ENCODE measurements at regions not wholly inside any gene's neighbourhood (a gene's known extent, or its start where the extent isn't known, plus 50 kb on each side); places are given as distances from the start of the nearest gene placed in this dataset.
"Not testable (repeated sequence)": the region's sequence is repeated elsewhere in the genome, so short reads cannot be mapped to it uniquely, and the experiment has no call there.

DNA sequence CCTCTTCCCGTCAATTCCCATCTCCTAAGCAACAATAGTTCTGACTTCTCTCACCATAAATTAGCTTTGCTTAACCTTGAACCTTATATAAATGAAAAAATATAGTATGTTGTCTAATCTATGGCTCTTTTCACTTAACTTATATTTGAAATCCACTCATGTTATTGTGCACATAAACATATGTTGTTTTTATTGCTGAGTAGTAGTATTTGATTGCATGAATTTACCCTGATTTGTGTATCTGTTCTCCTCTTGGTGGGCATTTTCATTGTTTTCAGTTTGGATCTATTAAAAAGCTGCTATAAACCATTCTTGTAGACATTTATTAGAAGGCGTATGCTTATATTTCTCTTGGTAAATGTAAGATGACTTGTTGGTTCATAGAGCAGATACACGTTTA is 874.3 kb upstream of the ZEB2 start:
- no peak for DNase-seq

DNA sequence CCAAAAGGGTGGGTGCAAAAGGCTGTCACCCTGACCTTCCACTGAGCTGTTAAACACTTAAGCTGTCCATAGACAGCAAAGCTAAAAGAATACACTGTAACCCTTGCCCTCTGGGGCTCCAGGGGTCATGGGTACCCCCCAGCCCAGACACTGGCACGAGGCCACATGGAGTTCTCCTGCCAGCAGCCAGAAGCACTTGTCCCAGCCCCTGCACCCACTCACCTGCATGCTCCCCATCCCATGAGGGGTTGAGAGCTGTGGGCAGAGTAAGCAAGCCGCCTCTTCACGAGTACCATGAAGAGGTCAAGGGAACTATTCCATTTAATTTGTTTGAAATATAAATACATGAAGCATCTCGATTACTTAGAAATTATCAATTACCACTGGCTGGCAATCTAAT is 867.1 kb upstream of the ZEB2 start:
- no peak for DNase-seq

DNA sequence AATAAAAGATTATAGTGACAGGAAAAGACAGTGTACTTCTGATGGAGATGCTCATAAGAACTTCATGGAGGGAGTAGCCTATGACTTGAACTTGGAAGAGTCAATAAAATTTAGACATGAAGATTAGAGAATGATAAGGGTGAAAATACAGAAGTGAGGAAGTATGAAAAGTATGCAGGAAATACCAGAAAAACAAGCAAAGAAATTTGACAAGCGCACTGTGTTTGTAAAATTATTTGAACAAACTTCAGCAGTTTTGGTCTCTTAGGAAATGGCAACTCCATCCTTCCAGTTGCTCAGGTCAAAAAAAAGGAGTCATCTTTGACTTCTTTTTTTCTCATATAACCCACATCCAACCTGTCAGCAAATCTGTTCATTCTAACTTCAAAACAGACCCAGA is 864.0 kb upstream of the ZEB2 start:
- no peak for DNase-seq

DNA sequence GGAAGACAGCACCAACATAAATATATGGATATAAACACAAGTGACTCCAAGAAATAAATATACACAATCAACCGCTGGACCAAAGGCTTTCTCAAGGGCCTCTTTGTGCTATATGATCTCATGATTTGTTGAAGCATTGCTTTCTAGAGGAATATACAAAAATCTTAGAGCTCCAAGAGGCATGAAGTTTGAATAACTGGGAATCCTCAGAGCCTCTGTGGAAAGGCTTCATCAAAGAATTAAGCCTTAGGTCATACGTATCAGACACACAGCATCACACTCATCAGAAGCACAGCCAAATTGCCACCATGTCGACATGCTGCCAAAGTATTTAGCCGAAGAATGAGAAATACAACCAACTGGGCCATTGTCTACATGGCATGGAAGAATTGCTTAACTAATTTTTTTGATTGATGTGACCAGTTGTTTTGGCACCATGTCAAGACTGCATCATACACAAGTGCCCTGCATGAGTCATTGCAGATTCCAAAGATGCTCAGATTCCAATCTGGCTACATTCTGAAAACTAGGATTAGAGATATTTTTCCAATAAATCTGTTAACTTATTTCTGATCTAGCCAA is 860.6 kb upstream of the ZEB2 start:
- peak; percentile 70 for DNase-seq

DNA sequence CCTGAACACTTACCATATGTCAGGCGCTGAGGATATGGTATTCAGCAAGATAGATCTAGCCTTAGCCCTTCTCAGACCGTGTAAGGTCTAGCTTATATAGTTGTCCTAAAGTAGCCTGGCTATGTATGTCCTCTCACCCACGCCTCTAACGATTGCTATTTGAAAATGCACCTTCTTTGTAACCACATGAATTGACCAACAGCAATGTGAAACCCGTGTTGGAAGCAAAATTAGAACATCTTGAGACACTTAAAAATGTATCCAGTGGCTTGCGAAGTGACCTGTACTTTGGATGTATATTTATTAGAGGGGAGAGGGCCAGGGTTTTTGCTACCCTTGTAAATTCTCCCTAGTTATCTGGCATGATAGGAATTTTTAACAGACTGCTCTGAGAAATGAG is 860.0 kb upstream of the ZEB2 start:
- no peak for DNase-seq

DNA sequence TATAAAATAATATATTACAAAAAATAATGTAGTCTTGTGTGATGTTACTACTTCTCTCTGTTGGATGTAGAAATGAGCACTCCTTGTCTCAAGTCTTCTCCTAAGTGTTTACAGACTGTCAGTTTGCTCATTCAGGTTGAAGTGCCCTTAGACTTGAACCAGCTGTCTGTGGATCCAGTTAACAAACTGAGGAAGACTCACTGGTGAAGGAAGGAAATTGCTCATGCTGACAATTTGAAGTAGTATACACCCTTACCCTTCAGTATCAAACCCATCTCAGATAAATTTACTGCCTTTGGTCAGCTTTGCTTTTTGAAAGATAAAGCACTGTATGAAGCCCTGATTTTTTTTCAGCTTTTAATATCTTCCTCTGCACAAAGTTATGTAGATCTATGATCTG is 854.2 kb upstream of the ZEB2 start:
- no peak for DNase-seq

DNA sequence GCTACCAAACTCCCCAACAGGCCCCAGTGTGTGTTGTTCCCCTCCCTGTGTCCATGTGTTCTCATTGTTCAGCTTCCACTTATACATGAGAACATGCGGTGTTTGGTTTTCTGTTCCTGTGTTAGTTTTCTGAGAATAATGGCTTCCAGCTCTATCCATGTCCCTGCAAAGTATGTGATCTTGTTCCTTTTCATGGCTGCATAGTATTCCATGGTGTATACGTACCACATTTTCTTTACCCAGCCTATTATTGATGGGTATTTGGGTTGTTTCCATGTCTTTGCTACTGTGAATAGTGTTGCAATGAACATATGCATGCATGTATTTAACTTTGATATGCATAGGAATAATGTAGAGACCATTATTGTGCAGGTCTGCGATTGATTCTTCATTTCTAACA is 847.4 kb upstream of the ZEB2 start:
- not testable (repeated sequence) for DNase-seq

DNA sequence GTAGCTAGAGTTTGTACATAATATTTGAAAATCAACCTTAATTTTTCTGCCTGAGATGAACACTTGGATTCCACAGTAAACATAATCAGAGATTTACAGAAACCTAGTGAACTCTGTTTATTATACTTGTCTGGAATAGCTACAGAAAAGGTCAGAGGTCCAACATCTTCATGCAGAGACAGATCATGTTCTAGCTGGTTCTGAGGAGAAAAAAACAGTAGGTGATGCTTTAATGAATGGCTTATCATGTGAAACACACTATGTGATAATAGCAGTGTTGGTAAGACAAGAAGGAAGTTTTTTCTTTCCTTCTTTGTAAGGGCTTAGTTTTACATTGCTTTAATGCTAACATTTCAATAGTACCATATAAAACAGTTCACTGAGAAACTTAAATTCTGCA is 846.4 kb upstream of the ZEB2 start:
- no peak for DNase-seq

DNA sequence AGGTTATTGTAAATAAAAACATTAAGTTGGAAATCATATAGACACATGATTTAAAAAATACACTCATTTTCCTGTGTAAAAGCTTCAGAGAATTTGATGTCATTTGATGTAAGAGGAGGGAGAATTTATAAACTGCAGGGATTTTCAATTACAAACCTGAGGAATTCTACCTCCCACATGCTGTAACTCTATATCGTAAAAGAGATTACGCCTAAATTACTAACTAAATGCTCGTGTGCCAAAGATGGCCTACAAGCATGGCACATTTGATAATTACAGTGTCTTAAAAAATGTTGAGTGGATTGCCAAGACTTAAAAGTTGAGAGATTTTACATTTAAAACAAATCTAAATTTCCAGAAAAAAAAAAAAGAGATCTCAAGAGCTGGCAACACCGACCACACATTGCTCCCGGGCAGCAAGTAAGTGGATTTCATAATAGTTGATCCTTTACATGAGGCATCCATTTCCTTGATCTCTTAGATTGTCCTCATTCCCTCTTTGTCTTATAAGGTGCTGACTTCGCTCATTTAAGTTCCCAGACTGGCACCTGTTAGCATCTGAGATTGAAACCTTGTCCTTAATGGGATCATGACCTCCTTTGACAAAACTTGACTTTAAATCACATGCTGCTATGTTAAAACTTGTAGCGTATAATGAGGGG is 840.3 kb upstream of the ZEB2 start:
- no peak for DNase-seq

DNA sequence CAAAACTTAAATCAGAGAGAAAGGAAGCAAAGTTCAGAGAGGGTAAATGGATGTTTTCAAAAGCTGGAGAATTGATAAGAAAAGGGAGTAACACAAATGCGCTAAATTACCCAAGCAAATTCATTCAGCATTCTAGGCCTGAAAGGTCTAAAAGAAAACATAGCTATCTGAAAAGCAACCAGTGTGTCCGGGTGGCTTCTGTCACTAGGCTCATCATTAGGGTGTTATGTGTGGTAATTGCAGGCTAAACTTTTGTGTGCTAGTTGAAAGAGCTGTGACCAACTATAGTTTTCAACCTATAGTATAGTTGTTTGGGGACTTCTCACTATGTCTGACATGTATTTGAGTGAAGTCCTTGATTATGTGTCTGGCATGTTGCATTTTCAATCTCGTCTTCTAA is 839.6 kb upstream of the ZEB2 start:
- DNase-seq: no peak

DNA sequence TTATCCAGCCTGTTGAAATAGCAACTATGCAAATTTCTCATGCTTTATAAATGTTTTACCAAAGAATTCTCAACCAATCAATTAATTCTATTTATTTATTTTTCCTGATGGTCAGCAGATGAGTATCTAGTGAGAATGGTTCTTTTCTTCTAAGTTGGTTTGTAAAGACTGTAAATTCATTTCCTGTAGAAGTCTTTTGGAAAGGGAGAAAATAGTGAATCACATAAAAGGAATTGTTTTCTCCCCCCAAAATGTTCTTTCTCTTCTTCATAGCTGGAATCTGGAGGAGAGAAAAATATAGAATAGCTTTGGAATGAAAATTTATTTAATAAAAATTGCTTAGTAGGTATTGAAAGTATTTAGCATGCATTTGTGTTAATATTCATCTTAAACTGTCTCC is 836.1 kb upstream of the ZEB2 start:
- no peak for DNase-seq

DNA sequence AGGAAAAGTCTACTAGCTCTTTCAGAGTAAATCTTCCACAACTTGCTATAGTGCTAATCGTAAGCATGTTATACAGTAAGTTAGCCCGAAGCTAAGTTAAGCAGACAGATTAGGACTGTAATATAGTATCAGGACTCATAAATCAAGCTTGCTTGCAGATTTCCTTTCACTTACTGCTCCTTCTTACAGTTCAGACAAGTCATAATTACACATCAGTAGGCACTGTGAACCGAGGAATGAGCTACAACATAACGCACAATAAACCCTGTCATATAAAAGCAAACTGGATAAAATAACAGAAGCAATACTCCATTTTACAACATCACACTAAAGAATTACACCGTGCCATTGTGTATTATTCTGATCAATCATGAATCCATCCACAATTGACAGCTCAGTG is 832.6 kb upstream of the ZEB2 start:
- no peak for DNase-seq

DNA sequence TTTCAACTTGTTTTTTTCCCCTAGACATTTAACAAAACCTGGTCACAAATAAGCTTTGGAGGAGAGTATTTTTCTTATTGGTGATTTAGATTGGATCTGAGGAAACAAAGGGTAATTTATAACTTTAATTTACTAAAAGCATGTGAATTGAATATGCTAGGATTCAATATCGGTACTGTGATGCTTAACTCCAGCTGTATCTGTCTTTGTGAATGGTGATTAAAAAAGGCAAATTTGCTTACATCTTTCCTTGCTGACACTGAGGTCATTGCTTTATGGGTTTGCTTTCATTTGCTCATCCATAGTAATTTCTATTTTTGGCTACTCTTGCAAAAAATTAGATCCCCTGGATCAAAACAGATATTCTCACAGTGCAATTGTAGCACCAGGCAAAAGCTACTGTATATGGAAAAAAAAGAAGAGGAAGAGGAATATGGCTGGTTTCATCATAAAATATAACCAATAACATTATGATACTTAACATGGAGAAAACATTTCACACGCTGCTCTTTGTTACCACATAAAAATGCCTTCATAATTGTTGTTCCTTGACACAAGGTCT is 832.0 kb upstream of the ZEB2 start:
- DNase-seq: no peak

DNA sequence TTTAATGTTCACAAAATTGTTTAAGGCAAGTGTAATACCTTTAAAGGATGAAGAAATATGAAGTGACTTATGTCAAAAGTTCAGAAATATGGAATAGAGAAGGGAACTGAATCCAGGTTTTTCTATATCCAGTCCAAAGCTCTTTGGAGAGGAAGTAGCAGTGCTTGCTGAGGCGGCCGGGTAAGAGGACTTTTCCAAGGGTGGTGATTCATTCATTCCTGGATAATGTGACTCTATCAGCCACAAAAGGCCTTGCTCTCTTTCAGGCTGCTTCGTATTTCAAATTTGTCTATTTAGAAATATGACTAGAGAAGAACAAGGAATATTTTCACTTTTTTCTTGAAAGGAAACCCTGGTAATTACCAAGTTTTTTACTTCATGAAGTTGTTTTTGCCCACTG is 830.1 kb upstream of the ZEB2 start:
- DNase-seq: no peak

DNA sequence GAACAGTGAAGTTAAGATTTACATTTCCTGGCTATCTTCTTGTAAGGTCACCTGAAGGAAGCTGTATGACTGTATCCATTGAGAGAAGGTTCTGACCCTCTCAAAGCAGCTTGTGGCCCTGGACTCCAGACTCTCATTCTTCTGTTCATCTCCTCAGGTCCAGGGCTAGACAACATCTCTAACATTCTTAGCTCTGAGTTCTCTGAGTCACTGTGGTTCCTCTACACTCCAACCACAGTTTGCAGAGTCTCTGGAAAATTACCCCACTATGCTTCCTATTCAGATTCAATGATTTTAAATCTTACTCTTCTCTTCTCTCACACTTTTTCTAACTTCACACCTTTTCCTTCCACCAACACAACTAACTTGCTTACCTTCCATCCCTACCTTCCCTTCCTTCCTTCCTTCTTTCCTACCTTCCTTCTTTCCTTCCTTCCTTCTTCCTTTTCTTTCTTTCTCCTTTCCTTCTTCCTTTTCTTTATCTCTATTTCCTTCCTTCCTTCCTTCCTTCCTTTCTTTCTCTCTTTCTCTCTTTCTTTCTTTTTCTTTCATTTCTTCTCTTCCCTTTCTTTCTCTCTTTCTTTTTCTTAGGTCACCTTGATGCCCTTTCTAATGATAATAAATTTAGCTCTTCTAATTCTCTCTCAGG is 824.3 kb upstream of the ZEB2 start:
- no peak for DNase-seq

DNA sequence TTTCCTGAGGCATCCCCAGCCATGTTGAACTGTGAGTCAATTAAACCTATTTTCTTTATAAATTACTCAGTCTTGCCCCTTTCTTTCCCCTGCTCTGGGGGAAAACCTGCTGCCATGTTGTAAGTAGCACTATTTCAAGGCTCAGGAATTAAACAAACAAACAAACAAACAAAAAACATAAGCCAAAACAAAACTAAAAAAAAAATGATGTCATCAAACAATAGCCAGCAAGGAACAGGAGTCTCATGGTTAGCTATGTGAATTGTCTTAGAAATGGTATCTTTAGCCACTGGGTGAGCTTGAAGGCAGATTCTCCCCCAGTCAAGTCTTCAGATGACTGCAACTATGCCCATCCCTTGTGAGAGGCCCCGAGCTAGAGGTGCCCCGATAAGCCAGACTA is 823.4 kb upstream of the ZEB2 start:
- DNase-seq: no peak

DNA sequence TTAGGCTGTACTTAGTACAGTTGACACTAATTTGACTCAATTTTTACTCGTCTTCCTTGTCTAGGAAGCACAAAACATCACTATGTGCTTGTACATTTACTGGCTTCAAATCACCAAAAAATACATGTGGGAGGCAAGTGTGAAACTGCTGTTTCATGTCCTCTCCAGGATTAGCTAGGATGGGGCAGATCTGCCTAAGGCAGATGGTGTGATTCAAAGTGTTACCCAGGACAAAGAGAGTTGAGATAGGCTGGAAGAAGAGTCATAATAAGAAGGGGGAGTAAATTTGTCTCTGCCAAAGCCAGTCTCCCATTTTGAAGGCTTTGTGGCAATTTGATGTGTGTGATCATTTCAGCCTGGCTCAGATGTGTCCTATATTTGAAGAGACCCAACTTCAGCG is 821.6 kb upstream of the ZEB2 start:
- DNase-seq: no peak

DNA sequence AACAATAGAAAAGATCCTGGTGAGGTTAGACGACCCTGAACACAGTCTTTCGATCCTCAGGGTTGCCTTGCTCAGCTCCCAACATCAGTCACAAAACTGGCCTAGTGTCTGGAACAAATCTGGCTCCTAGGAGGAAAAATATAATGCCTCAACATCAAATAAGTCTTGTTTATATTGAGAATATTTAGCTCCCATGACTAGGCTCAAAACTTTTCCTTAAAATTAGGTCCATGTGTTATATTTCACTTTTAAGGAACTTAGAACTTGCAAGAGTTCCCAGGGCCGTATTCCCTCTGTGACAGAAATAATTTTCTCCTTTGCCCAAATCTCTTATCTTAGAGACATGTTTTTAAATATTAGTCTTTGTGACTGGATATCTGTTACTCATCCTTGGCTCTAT is 819.7 kb upstream of the ZEB2 start:
- DNase-seq: no peak

DNA sequence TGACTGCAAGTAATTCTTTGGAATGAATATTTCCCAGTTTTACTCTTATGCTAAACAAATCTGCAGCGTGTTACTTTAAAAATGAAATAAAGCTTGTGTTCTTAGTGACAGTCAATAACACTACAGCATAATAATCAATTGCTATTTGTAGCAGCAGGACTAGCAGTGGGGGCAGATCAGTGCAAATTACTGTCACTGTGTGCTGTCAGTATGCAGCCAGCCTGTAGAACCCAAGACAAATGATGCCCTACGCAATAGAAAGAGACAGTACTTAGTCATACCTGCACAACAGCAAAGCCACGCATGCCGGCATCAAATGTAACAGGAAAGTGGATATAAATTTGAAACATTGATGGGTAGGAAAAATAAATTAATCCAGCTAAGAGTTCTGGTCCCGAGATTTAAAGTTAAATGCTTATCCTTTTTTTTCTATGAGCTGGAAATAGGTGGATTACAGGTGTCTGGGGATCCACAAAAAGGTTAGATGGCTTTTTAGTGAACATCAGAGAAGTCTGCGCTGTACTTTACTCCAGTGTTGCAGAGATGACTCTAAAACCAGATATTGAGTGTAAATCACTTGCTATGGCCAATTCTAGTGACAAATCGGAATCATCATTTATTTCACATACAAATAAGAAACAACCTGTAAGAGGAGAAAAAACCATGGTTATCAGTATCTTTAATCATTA is 812.4 kb upstream of the ZEB2 start:
- DNase-seq: no peak

DNA sequence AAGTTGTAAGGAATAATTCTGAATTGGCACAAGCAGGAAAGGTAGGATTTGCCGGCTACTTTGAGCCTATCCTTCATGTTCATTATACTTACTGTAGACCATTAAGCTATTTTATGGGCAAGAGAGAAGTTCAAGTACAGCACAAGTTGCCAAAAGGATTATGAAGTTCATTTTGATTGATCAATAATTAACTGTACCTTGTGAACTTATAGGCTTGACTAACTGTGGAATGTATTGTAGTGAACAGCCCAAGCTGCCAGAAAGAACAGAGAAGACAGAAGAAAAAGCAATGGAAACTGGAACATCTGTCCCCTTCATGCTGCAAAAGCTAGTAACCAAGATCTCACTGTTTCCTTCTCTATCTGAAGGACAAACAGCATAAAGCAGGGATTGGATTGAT is 810.1 kb upstream of the ZEB2 start:
- DNase-seq: no peak

DNA sequence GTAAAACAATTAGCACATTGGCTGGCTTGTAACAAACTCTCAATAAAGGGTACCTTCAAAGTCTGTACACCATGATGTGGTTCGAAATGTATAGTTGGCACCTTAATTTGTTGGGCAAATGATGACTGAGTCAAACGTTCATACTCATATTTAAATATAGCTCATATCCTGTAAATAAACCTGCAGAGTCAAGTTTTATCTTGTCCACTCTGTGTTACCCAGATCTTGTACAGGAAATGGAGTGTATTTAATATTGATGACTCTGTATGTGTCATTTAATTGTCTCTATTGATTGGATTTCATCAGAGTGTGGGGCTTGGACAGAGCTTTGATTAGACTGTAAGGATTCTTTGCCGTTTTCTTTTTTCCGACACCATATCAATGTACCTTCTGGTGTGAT is 805.6 kb upstream of the ZEB2 start:
- no peak for DNase-seq

DNA sequence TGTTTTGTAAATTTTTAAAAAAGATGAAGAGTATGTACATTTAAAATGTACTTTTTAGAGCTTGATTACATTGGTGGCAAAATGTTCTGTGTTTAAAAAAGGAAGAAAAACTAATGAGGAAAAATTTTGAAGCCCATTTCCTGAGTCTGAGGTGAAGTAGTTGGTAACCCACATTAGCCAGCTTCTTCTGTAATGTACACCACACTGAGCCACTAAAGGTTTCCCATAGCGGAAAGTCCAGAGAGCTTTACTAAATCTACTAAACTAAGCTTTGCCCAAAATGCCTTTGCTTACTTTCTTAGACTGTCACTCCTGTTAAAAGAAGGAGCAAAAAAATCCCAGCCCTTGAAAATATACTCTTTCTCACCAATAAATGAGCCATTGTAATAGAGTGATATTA is 804.8 kb upstream of the ZEB2 start:
- DNase-seq: no peak

DNA sequence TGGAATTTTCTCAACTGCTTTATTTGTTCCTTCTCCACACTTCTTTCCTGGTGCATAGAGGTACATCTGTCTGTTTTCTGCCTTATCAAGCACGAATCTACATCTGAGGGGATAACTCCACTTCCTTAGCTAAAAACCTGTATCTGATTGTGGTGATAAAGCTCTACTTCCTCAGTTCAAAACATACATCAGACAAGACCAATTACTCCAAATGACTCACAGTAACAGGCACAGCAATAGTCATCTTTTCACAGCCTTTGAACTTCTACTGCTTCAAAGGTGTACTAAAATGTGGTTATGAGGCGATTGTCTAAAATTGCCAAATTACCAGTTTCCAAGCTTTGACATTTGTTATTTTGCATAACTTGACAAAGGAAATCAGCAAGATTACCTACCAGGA is 803.6 kb upstream of the ZEB2 start:
- DNase-seq: no peak

DNA sequence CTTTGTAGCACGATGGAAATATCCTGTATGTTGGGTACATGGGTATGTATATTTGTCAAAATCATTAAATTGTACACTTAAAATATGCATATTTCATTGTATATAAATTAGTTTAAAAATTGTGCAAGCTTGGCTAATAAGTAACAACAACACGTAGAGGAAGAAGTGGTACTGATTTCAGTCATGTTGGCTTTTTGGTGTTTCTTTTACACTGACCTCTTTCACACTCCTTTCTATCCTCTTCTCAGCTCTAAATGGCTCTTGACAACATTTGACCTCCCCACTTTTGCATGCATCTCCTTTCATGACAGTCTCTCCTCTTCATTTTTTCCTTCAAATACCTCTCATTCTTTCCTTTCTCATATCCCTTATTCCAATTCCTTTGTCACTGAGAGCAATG is 801.4 kb upstream of the ZEB2 start:
- DNase-seq: no peak
